DND-41 (cell line): ENCODE measurements at regions not wholly inside any gene's neighbourhood (a gene's known extent, or its start where the extent isn't known, plus 50 kb on each side); places are given as distances from the start of the nearest gene placed in this dataset.

ENCODE experiments used
- ATAC-seq: fragments of 200-7000 bp; cut with Tn5 transposase; 3 replicates; pipeline ENCODE4 v1.9.1; 2021; ENCODE audit warnings: low read depth; ENCODE audit not compliant: insufficient read depth
- DNase-seq: peaks from one replicate; pipeline ENCODE4 v3.0.0-alpha.2; 2020
- H2AFZ ChIP-seq: 2 replicates; pipeline ENCODE4 v1.6.0; 2012; ENCODE audit warnings: low read depth, low read length
- H3K27ac ChIP-seq: 2 replicates; pipeline ENCODE4 v1.5.1; 2012; ENCODE audit warnings: low read length, inconsistent platforms
- H3K27me3 ChIP-seq: fragments of 200-600 bp; sonication (generic); 2 replicates; pipeline ENCODE4 v1.6.0; 2012; ENCODE audit warnings: low read length, mild to moderate bottlenecking, inconsistent platforms; ENCODE audit not compliant: insufficient read depth, poor library complexity
- H3K36me3 ChIP-seq: 2 replicates; pipeline ENCODE4 v1.5.1; 2012; ENCODE audit warnings: low read length, inconsistent platforms; ENCODE audit not compliant: insufficient read depth
- H3K4me1 ChIP-seq: 2 replicates; pipeline ENCODE4 v1.5.1; 2012; ENCODE audit warnings: mild to moderate bottlenecking, low read length; ENCODE audit not compliant: insufficient read depth
- H3K4me2 ChIP-seq: 2 replicates; pipeline ENCODE4 v1.6.0; 2012; ENCODE audit warnings: mild to moderate bottlenecking, moderate library complexity, low read length, inconsistent platforms; ENCODE audit not compliant: insufficient read depth
- H3K4me3 ChIP-seq, 2 experiments: fragments of 200-600 bp in 1 of 2; shearing (Covaris generic) in 1 of 2; 2 replicates each; pipeline ENCODE4 v1.5.1; 2012 to 2016; ENCODE audit warnings: inconsistent platforms in 2 of 2, low read length in 2 of 2, mild to moderate bottlenecking in 2 of 2, low read depth in 1 of 2, moderate library complexity in 1 of 2
- H3K79me2 ChIP-seq: 2 replicates; pipeline ENCODE4 v1.6.0; 2012; ENCODE audit warnings: low read length, inconsistent platforms; ENCODE audit not compliant: insufficient read depth
- H3K9ac ChIP-seq: 2 replicates; pipeline ENCODE4 v1.6.0; 2012; ENCODE audit warnings: low read depth, mild to moderate bottlenecking, inconsistent platforms, low read length, moderate library complexity
- H3K9me3 ChIP-seq: 2 replicates; pipeline ENCODE4 v1.5.1; 2012; ENCODE audit warnings: low read length, moderate library complexity, mild to moderate bottlenecking, inconsistent platforms; ENCODE audit not compliant: insufficient read depth, severe bottlenecking
- H4K20me1 ChIP-seq: 2 replicates; pipeline ENCODE4 v1.6.0; 2012; ENCODE audit warnings: low read length; ENCODE audit not compliant: insufficient read depth
- EZH2 ChIP-seq: IDR thresholded peaks from 3 replicates; pipeline ENCODE4 v1.6.1; 2012; ENCODE audit warnings: borderline replicate concordance, low read depth, mild to moderate bottlenecking, moderate library complexity, low read length, inconsistent platforms; ENCODE audit not compliant: severe bottlenecking
- TF ChIP-seq, protein P1 (sequence below): IDR thresholded peaks from 2 replicates; pipeline ENCODE4 v1.5.1; 2012; ENCODE audit warnings: borderline replicate concordance, low read length, moderate library complexity, mild to moderate bottlenecking; ENCODE audit not compliant: poor library complexity, severe bottlenecking; ENCODE audit errors: extremely low read depth

DNA sequence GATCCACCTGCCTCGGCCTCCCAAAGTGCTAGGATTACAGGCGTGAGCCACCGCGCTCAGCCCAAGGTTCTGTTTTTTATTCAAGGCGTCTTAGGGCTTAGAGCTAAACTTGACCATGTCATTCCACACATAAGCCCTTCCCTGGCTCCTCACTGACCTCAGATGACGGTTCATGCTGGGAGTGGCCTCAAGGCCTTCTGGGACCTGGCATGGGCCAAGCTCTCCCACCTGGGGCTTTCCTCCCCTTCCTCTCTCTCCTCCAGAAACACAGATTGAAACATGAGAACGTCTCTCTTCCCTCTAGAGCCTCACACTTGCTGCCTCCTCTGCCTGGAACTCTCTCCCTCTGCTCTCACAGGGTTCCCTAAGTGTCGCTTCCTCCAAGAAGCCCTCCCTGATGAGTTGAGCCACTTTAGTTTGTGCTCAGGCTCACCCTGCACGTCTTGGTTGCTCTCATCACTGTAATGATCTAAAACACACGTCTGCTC lies 155.6 kb upstream of the IER5L start:
- Histone ChIP-seq H3K4me3 (no peak overlapping the region), H3K36me3 (no peaks in the 10 kb centered on the region), H3K27me3 (peaks cover 21% of the 10 kb centered on the region), H3K79me2 (no peaks in the 10 kb centered on the region), H2AFZ (no peak overlapping the region), H3K27ac (no peak overlapping the region), H3K9me3 (no peaks in the 10 kb centered on the region), H3K9ac (no peak overlapping the region), H3K4me2 (no peak overlapping the region), H4K20me1 (no peaks in the 10 kb centered on the region), H3K4me1 (no peaks in the 10 kb centered on the region)
- no peak for ATAC-seq
- no peak for TF ChIP-seq EZH2
- TF ChIP-seq, protein P1, sequence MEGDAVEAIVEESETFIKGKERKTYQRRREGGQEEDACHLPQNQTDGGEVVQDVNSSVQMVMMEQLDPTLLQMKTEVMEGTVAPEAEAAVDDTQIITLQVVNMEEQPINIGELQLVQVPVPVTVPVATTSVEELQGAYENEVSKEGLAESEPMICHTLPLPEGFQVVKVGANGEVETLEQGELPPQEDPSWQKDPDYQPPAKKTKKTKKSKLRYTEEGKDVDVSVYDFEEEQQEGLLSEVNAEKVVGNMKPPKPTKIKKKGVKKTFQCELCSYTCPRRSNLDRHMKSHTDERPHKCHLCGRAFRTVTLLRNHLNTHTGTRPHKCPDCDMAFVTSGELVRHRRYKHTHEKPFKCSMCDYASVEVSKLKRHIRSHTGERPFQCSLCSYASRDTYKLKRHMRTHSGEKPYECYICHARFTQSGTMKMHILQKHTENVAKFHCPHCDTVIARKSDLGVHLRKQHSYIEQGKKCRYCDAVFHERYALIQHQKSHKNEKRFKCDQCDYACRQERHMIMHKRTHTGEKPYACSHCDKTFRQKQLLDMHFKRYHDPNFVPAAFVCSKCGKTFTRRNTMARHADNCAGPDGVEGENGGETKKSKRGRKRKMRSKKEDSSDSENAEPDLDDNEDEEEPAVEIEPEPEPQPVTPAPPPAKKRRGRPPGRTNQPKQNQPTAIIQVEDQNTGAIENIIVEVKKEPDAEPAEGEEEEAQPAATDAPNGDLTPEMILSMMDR, result no peak
- no peak for DNase-seq

DNA sequence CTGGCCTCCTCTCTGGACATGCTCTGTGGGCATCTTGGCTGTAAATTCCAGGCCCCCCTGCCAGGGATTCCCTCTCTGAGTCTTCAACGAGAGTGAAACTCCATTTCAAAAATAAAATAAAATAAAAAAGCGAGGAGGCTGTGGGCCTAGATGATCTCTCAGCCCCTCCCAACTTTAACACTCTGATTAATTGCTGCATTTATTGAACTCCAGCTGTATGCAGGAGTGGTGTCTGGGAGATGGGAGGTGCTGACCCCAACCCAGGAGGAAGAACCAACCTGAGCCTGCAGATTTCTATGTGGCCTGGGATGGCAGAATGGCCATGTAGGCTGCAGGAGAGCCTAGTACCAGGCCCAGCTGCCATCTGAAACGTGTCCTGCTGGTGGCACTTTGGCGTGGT lies 154.5 kb upstream of the IER5L start:
- Histone ChIP-seq H3K9me3 (no peaks in the 10 kb centered on the region), H3K27ac (no peak overlapping the region), H3K36me3 (no peaks in the 10 kb centered on the region), H3K79me2 (no peaks in the 10 kb centered on the region), H3K27me3 (peaks cover 18% of the 10 kb centered on the region), H3K9ac (no peak overlapping the region), H3K4me1 (no peaks in the 10 kb centered on the region), H4K20me1 (no peaks in the 10 kb centered on the region), H3K4me2 (no peak overlapping the region), H3K4me3 (no peak overlapping the region), H2AFZ (no peak overlapping the region)
- DNase-seq (no peak), ATAC-seq (no peak)
- TF ChIP-seq EZH2, result no peak
- TF ChIP-seq, protein P1, result no peak

DNA sequence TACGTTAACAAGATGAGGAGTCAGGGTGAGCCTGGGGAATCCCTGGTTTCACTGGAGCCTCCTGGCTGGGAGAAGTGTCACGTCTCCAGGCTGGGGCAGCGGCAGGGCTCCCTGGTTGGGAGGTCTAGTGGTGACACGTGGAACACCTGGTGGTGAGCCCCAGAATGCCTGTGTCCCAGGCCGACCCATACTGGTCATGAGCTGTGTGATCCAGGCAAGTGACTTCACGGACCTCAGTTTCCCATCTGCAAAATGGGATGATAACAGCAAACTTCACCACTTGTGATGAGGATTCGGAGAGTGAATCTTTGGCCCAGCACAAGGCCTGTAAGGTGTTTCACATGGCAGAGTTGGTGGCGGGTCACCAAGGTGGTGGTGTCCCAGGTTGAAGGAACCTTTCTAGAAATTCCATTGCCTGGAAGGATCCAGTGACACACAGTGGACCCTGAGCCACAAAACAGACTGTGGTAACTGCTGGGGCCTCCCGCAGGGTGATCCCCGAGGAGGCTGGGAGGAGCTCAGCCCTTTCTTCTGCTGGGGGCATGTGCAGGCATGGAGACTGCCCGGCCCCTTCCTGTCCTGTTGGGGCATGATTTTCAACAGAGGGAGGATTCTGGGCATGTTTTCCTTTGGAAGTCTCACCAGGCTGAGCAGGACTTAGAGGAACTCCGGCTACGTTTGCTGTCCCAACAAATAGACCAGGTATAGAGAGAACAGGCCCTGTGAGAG lies 153.9 kb upstream of the IER5L start:
- H3K9ac ChIP-seq, result no peak overlapping the region
- no peaks in the 10 kb centered on the region for H3K4me1 ChIP-seq
- no peaks in the 10 kb centered on the region for H3K79me2 ChIP-seq
- no peaks in the 10 kb centered on the region for H3K9me3 ChIP-seq
- no peak overlapping the region for H3K4me3 ChIP-seq
- no peak for ATAC-seq
- DNase-seq, result no peak
- no peaks in the 10 kb centered on the region for H4K20me1 ChIP-seq
- no peak overlapping the region for H2AFZ ChIP-seq
- H3K27me3 ChIP-seq, result peaks cover 14% of the 10 kb centered on the region
- H3K4me2 ChIP-seq, result no peak overlapping the region
- no peaks in the 10 kb centered on the region for H3K36me3 ChIP-seq
- TF ChIP-seq EZH2, result no peak
- TF ChIP-seq, protein P1, result no peak
- H3K27ac ChIP-seq, result no peak overlapping the region
